WERI-Rb-1 (cell line): ENCODE measurements at regions not wholly inside any gene's neighbourhood (a gene's known extent, or its start where the extent isn't known, plus 50 kb on each side); places are given as distances from the start of the nearest gene placed in this dataset.

Experiments used
- DNase-seq: peaks from one replicate; pipeline ENCODE4 v3.0.0-alpha.2; 2020
- H3K27ac ChIP-seq: fragments of 250-450 bp; sonication (Bioruptor Pico); 2 replicates; pipeline ENCODE4 v1.5.1; 2020; ENCODE audit warnings: mild to moderate bottlenecking, moderate library complexity
- H3K27me3 ChIP-seq: fragments of 250-450 bp; sonication (Bioruptor Pico); 2 replicates; pipeline ENCODE4 v1.5.1; 2021; ENCODE audit warnings: mild to moderate bottlenecking, low read depth, moderate library complexity; ENCODE audit not compliant: insufficient read depth, severe bottlenecking
- H3K36me3 ChIP-seq: fragments of 250-450 bp; sonication (Bioruptor Pico); 2 replicates; pipeline ENCODE4 v1.5.1; 2020; ENCODE audit warnings: mild to moderate bottlenecking, moderate library complexity
- H3K4me3 ChIP-seq: 2 replicates; pipeline ENCODE4 v1.5.1; 2011; ENCODE audit warnings: low read depth, mild to moderate bottlenecking, control low read depth, low read length
- H3K9me3 ChIP-seq: fragments of 250-450 bp; sonication (Bioruptor Pico); 2 replicates; pipeline ENCODE4 v1.5.1; 2021; ENCODE audit warnings: mild to moderate bottlenecking, moderate library complexity; ENCODE audit not compliant: severe bottlenecking
- TF ChIP-seq, protein P1 (sequence below): IDR thresholded peaks from 2 replicates; pipeline ENCODE4 v1.5.1; 2011; ENCODE audit warnings: low read depth, mild to moderate bottlenecking, control low read depth, inconsistent platforms, low read length

DNA sequence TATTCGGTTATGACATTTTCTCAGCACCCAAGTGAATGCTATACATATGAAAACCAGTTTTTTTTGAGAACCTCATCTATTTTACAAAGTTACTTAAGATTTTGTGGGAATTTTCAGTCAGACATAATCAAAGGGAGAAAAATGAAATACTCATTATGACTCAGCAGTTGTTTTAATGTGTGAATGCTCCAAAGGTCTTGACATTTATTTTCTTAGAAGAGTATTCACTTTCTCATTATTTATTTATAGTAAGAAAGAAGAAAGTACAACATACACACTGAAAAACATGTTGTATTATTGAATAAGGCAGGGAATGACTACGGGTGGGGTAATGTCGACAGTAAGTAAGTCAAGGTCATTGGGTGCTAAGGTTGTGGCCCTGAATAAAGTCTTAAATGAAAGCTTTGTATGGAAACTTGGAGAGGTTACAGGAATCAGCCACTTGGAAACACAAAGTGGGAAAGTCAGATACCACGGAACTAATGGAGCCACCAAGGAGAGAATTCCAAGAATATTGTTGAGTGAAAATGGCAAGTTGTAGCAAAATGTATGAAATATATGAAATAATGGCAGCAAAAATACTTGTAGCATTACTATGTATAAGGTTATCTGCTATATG is 844.5 kb downstream of the TBL1XR1 start:
- no peak for DNase-seq
- TF ChIP-seq, protein P1, sequence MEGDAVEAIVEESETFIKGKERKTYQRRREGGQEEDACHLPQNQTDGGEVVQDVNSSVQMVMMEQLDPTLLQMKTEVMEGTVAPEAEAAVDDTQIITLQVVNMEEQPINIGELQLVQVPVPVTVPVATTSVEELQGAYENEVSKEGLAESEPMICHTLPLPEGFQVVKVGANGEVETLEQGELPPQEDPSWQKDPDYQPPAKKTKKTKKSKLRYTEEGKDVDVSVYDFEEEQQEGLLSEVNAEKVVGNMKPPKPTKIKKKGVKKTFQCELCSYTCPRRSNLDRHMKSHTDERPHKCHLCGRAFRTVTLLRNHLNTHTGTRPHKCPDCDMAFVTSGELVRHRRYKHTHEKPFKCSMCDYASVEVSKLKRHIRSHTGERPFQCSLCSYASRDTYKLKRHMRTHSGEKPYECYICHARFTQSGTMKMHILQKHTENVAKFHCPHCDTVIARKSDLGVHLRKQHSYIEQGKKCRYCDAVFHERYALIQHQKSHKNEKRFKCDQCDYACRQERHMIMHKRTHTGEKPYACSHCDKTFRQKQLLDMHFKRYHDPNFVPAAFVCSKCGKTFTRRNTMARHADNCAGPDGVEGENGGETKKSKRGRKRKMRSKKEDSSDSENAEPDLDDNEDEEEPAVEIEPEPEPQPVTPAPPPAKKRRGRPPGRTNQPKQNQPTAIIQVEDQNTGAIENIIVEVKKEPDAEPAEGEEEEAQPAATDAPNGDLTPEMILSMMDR: no peak
- Histone ChIP-seq H3K4me3 (no peak overlapping the region), H3K27ac (no peak overlapping the region), H3K27me3 (no peaks in the 10 kb centered on the region), H3K36me3 (no peaks in the 10 kb centered on the region), H3K9me3 (no peaks in the 10 kb centered on the region)

DNA sequence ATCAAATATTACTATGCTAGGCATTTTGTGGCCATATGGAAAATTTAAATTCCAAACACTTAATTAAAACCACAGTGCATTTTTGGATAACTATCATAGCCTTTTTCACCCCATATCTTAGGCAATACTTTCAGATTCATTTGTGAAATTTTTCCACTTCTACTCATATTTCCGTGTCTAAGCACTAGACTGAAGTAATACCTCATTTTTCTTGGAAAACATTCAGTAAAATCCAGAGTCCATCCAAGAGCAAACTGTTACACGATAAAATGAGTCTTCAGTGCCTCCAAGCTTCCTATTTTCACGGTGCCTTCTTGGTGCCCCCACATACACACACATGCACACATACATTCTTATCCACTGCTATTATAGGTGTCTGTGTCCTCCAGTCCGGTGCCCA is 845.9 kb downstream of the TBL1XR1 start:
- H3K36me3 ChIP-seq: no peaks in the 10 kb centered on the region
- no peak for DNase-seq
- H3K27ac ChIP-seq: no peak overlapping the region
- H3K27me3 ChIP-seq: no peaks in the 10 kb centered on the region
- no peak overlapping the region for H3K4me3 ChIP-seq
- TF ChIP-seq, protein P1: no peak
- H3K9me3 ChIP-seq: no peaks in the 10 kb centered on the region

DNA sequence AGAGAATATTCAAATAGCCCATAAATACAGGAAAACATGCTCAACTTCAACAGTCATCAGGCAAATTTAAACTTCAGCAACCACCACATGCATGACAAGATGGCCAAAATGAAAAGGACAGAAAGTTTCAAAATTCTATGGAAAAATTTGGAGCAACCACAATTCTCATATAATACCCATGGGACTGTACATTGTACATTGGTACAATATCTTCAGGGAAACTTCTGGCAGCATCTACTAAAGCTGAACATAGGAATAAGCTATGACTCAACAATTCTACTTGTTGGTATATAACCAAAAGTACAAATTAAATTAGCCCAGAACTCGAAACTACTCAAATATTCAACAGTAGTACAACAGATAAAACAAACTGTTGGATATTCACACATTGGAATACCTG is 847.6 kb downstream of the TBL1XR1 start:
- no peaks in the 10 kb centered on the region for H3K9me3 ChIP-seq
- H3K36me3 ChIP-seq: no peaks in the 10 kb centered on the region
- H3K4me3 ChIP-seq: no peak overlapping the region
- no peak overlapping the region for H3K27ac ChIP-seq
- TF ChIP-seq, protein P1: no peak
- no peaks in the 10 kb centered on the region for H3K27me3 ChIP-seq
- DNase-seq: no peak

DNA sequence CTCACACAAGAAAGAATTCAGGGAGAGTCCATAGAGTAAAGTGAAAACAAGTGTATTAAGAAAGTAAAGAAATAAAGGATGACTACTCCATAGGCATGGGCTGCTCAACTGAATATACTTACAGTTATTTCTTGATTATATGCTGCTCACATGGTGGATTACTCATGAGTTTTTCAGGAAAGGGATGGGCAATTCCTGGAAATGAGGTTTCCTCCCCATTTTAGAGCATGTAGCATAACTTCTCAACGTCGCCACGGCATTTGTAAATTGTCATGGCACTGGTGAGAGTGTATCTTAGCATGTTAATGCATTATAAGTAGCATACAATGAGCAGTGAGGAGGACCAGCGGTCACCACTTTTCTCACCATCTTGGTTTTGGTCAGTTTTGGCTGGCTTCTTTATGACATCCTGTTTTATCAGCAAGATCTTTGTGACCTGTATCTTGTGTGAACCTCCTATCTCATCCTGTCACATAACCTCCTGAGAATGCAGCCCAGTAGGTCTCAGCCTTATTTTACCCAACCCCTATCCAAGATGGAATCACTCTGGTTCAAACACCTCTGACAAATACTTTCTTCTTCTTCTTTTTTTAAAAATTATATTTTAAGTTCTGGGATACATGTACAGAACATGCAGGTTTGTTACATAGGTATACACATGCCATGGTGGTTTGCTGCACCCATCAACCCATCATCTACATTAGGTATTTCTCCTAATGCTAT is 849.7 kb downstream of the TBL1XR1 start:
- DNase-seq: no peak
- TF ChIP-seq, protein P1: no peak

DNA sequence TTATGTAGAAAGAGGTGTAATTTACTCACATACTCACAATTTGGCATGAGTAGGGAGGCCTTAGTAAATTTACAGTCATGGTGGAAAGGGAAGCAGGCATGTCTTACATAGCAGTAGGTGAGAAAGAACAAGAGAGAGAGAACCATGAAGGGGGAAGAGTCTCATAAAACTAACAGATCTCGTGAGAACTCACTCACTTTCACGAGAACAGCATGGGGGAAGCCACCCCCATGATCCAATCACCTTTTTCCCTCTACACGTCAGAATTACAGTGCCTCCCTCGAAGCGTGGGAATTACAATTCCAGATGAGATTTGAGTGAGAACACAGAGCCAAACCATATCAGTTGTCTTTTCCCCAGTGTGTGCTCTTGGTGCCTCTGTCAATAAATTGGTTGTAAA is 855.3 kb downstream of the TBL1XR1 start:
- no peak for DNase-seq
- Histone ChIP-seq H3K9me3 (no peaks in the 10 kb centered on the region), H3K27me3 (no peaks in the 10 kb centered on the region), H3K27ac (no peak overlapping the region), H3K36me3 (no peaks in the 10 kb centered on the region), H3K4me3 (no peak overlapping the region)
- TF ChIP-seq, protein P1: no peak

More for the DNA sequence above, 849.7 kb downstream of the TBL1XR1 start:
- Histone ChIP-seq H3K27ac (no peak overlapping the region), H3K9me3 (no peaks in the 10 kb centered on the region), H3K36me3 (no peaks in the 10 kb centered on the region), H3K27me3 (no peaks in the 10 kb centered on the region), H3K4me3 (no peak overlapping the region)
